T-helper 1 cell (primary cell): ENCODE measurements at regions not wholly inside any gene's neighbourhood (a gene's known extent, or its start where the extent isn't known, plus 50 kb on each side); places are given as distances from the start of the nearest gene placed in this dataset.
A peak's percentile ranks its signal among the peaks of the same experiment; 100 is the strongest.
"Not testable (repeated sequence)": the region's sequence is repeated elsewhere in the genome, so short reads cannot be mapped to it uniquely, and the experiment has no call there.

Experiments used
- DNase-seq, 5 donors: peaks; one replicate each; pipeline ENCODE4 v3.0.0-alpha.2; 2012 to 2020

- no peak for DNase-seq
These were observed 88.2 kb downstream of the KLHL28 start for GRCh38 chr14:44873536-44873935.

GRCh38 chr14:44866770-44867169, 95.0 kb downstream of the KLHL28 start:
- no peak for DNase-seq

- no peak for DNase-seq
These were observed 95.4 kb downstream of the KLHL28 start for GRCh38 chr14:44866322-44866721.

- DNase-seq: no peak
These were observed 98.5 kb downstream of the KLHL28 start for GRCh38 chr14:44863271-44863670.

GRCh38 chr14:44854114-44854513, 107.6 kb downstream of the KLHL28 start:
- no peak for DNase-seq

- no peak for DNase-seq
These were observed 114.0 kb downstream of the KLHL28 start for GRCh38 chr14:44847526-44848309.

GRCh38 chr14:44846232-44846824, 115.4 kb downstream of the KLHL28 start:
- DNase-seq: peak in 2 of 5 donors; percentile 2 to 27

GRCh38 chr14:44835928-44836327, 125.8 kb downstream of the KLHL28 start:
- DNase-seq: not testable (repeated sequence)

GRCh38 chr14:44833376-44834060, 128.2 kb downstream of the KLHL28 start:
- DNase-seq: no peak

- no peak for DNase-seq
These were observed 131.4 kb downstream of the KLHL28 start for GRCh38 chr14:44830371-44830770.

GRCh38 chr14:44829021-44829420, 132.7 kb downstream of the KLHL28 start:
- no peak for DNase-seq

GRCh38 chr14:44828023-44828422, 133.7 kb downstream of the KLHL28 start:
- DNase-seq: no peak

- DNase-seq: no peak
These were observed 141.3 kb downstream of the KLHL28 start for GRCh38 chr14:44820230-44820964.

- DNase-seq: no peak
These were observed 147.6 kb downstream of the KLHL28 start for GRCh38 chr14:44814196-44814595.

- DNase-seq: no peak
These were observed 149.1 kb downstream of the KLHL28 start for GRCh38 chr14:44812672-44813071.

GRCh38 chr14:44804391-44804790, 157.4 kb downstream of the KLHL28 start:
- no peak for DNase-seq

- DNase-seq: peak in 1 of 5 donors; percentile 22
These were observed 158.4 kb downstream of the KLHL28 start for GRCh38 chr14:44803239-44803905.

- no peak for DNase-seq
These were observed 163.1 kb downstream of the KLHL28 start for GRCh38 chr14:44798386-44799242.

- DNase-seq: no peak
These were observed 166.0 kb downstream of the KLHL28 start for GRCh38 chr14:44795725-44796124.

GRCh38 chr14:44791730-44792129, 170.0 kb downstream of the KLHL28 start:
- DNase-seq: no peak

- DNase-seq: no peak
These were observed 173.1 kb downstream of the KLHL28 start for GRCh38 chr14:44788612-44789011.

- no peak for DNase-seq
These were observed 176.7 kb downstream of the KLHL28 start for GRCh38 chr14:44785096-44785495.
